NCI-H1694 (cell line): ENCODE measurements at regions not wholly inside any gene's neighbourhood (a gene's known extent, or its start where the extent isn't known, plus 50 kb on each side); places are given as distances from the start of the nearest gene placed in this dataset.

Source experiments
- DNase-seq: peaks from one replicate; lab custom pipeline; 2025; lab: John Stamatoyannopoulos, UW

GRCh38 chr6:14783594-14783993, 462.3 kb upstream of the JARID2 start:
- no peak for DNase-seq

DNA sequence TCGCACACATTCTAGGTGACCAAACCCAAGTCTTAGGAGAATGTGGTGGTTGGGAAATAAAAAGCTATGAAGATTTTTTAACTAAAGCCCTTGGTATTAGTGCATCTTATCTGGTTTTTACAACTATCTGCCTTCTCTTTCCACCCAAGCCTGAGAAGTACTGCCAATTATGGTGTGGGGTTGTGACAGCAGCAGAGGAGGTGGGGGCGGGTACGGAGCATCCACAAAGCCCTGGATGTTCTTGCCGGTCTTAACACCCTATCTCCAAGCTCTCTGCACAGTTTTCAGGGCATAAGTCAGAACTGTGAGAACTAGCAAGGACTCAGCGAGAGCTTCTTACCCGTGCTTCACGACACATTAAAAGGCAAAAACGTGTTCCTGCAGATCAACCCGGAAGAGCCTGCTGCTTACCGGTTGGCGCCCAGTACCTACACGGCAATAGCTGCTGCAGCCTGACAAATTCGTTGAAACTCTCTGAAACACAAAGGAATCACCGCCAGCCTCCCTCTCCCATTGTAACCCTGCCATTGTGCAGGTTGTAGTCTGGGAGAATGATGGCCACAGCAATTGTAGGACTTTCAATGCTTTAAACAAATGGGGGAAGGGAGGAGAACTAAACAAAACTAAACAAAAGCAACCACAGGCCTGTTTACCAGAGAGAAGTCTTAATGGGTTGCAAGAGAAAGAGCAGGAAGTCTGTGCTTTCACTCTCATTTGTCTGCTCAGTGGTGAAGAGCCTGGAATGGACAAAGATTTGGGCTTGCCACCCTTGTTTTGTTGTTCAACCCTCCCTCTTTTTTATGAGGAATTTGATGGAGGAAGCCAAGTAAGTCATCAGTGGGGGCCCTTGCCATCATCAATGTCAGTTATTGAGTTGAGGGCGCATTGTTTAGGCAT, 461.0 kb upstream of the JARID2 start:
- DNase-seq, result no peak

DNA sequence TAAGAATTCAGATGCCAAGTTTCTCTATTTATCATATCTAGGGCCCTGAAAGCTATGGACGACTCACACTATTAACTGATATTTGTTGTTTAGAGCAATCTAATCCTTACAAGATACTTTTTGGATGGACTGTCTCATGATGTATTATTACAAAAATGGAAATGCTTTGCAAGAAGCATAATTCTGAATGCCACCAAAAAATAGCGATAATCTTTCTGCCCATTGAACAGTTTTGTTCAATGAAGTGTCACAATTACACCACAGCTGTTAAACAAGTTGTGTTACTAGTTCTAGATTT, 460.4 kb upstream of the JARID2 start:
- DNase-seq, result no peak

GRCh38 chr6:14786008-14786407, 459.9 kb upstream of the JARID2 start:
- DNase-seq, result no peak

- no peak for DNase-seq
These were observed 459.4 kb upstream of the JARID2 start for GRCh38 chr6:14786455-14786854.

- DNase-seq, result no peak
These were observed 458.6 kb upstream of the JARID2 start for GRCh38 chr6:14787250-14787649.

- no peak for DNase-seq
These were observed 458.2 kb upstream of the JARID2 start for GRCh38 chr6:14787677-14788076.

- no peak for DNase-seq
These were observed 455.9 kb upstream of the JARID2 start for GRCh38 chr6:14789996-14790395.

- no peak for DNase-seq
These were observed 454.9 kb upstream of the JARID2 start for GRCh38 chr6:14790976-14791375.

DNA sequence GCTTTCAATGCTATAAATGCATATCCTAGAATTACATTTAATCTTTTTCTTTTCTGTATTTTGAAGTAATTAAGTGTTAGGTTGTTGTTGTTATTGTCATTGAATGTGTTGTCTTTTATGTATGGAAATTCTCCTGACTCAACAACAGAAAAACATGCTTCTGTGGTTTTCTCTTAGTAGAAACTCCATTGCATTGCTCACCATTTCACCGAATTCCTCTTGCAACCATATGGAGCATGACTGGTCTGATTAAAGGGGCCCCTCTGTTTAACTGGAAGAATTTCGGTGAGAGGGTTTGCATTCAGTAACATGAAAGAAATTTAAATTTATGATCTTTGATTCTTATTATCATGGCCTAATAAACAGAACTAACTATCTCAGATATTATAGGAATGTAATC, 454.3 kb upstream of the JARID2 start:
- DNase-seq, result no peak

DNA sequence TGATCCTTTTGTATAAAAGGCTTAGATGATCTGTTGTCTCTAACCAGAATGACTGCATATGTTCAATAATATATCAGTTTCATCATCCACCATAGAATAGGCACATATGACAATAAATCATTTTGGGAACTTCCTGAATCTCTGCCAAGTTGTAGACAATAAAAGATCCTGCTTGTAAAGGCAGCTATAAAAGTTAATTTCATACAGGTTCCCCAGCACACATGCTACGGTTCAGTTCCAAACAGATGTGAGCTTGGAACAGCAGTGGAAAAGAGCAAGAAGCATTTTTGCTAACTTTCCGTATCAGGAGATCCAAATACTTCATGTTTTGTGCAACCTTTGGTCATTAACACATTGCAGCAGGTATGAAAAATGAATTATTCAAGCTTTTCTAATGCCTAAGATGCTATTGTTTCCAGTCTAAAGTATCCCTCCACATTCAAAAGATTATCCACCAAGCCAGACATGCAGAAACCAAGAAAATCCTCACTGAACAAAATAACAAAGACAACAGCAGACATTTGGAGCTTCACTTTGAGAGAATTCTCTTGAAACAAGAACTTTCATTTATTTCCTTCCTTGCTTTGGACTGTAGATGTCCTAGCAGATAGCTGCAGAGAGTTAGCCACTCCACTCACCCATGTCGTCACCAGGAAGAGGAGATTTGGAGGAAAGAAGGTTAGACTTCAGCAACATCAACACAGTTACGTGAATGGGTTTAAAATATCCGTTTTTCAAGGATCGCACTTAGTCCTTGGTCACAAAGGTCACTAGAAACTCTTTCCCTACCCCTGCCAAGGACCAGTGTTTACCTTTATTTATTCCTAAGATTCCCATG, 453.5 kb upstream of the JARID2 start:
- peak; percentile 84 for DNase-seq

DNA sequence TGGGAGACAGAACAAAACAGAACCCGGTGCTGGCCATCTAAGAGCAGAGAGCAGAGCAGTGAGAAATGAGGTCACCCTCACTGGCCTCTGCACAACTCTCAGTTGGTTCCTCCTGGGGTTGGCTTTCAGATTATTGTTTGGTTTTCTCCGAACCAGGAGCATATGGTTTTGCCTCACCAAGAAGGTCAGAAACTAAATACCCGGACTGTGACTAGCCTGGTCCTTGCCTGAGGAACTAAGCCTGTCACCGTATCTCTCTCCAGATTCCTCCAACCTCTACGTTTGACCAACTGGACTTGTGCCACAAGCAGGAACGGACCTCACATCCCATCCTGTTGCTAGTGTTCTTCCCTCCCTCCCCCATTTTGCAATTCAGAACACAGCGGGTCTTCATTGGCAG, 450.4 kb upstream of the JARID2 start:
- no peak for DNase-seq

- no peak for DNase-seq
These were observed 448.7 kb upstream of the JARID2 start for GRCh38 chr6:14796974-14797762.

- DNase-seq, result no peak
These were observed 447.8 kb upstream of the JARID2 start for GRCh38 chr6:14797875-14798593.

- no peak for DNase-seq
These were observed 447.3 kb upstream of the JARID2 start for GRCh38 chr6:14798594-14798982.

DNA sequence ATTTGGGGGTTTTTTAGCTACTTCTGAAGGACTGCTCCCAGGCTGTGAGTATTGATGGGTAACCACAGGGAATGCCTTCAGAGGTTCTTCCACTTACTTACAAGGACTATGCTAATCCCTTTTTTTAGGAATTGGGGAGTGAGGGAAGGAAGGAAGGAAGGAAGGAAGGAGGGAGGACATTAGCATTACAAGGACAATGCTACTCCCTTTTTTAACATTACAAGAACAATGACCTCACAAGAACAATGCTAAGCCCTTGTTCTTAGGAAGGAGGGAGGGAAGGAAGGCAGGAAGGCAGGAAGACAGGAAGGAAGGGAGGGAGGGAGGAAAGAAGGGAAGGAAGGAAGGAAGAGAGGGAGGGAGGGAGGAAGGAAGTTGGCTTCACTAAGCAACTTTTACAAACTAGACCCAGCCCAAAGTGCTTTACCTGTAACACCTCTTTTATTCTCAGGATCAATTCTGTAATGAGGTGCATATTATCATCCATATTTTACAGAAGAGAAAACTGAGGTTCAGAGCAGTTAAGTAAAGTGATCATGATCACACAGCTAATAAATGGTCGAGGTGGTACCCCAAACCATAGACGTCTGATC, 446.8 kb upstream of the JARID2 start:
- no peak for DNase-seq

DNA sequence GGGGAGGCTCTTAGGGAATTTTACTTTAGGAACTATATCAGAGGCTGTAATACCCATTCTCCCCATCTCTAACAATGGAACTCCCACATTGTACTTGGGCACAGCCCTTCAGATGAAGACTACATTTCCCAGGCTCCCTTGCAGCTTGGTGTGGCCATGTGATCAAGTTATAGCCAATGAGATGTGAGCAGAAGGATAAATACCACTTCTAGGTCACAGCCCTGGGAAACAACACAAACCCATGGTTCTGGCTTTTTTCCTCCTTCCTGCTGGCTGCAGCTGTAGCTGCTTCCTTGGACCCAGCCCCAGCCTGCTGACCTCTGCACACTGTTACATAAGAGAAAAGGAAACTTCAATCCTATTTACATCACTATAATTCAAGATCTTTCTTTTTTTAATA, 445.9 kb upstream of the JARID2 start:
- DNase-seq, result no peak

DNA sequence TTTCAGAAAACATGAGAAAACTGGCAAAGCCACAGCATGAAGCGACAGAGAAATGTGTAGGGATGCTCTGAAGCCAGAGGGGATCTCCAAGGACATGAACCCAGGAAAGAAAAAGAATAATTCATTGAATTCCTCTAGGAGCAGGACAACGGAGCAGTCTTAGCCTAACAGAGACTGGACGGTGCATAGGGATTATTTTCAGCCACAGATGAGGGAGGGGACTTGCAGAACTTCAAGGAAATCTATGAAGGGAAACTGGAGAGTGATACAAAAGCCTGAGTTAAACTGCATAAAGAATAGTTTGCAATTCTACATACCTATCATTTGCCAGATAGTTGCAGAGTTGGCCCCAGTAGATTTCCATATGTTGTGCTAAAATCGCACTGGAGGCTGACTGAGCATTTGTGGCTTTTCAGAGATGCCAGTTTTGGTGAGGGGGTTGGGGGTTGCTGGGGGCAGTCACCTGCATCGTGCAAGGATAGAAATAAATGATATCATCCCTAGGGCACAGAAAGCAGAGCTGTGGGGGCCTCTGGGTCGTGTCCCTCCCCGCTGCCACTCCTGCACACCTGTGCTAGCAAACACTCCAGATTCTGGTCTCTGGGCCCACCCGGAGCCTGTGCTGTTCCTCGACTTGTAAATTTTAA, 443.2 kb upstream of the JARID2 start:
- DNase-seq, result no peak

GRCh38 chr6:14804001-14804784, 441.7 kb upstream of the JARID2 start:
- DNase-seq, result no peak

GRCh38 chr6:14804785-14805210, 441.1 kb upstream of the JARID2 start:
- no peak for DNase-seq
